Body of pancreas (tissue), 4 donors: ENCODE measurements at regions not wholly inside any gene's neighbourhood (a gene's known extent, or its start where the extent isn't known, plus 50 kb on each side); places are given as distances from the start of the nearest gene placed in this dataset.

Experiments
- POLR2A ChIP-seq, 3 donors: fragments of 450-650 bp; IDR thresholded peaks; one replicate each; pipeline ENCODE4 v1.6.1; 2016; ENCODE audit warnings: antibody characterized with exemption in 3 of 3, mild to moderate bottlenecking in 2 of 3
- TF ChIP-seq, protein P1 (sequence below), 7 experiments: fragments of 450-650 bp in 4 of 7; fragments of 200-600 bp in 3 of 7; sonication (generic) in 3 of 7; IDR thresholded peaks; one replicate each; pipeline ENCODE4 v1.5.1; 2016 to 2019; ENCODE audit warnings: antibody characterized with exemption in 7 of 7

DNA sequence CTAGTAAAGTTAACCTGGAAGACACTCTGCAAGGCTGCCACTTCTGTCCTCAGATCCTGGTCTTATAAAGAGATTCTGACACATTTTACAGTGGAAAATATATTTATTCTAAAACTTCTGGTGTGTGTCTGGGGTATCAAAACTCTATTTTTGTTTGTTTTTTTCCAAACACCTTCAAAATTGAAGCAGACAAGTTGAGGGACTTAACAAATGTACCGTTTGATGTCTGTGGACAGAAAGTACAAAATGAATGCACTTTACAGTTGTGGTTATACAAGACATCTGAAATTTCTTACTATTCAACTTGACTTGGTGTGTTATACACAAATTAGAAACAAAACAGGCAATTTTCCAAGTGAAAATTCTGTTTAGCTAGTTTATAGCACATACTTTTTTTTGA is 823.2 kb upstream of the SALL3 start:
- TF ChIP-seq, protein P1, sequence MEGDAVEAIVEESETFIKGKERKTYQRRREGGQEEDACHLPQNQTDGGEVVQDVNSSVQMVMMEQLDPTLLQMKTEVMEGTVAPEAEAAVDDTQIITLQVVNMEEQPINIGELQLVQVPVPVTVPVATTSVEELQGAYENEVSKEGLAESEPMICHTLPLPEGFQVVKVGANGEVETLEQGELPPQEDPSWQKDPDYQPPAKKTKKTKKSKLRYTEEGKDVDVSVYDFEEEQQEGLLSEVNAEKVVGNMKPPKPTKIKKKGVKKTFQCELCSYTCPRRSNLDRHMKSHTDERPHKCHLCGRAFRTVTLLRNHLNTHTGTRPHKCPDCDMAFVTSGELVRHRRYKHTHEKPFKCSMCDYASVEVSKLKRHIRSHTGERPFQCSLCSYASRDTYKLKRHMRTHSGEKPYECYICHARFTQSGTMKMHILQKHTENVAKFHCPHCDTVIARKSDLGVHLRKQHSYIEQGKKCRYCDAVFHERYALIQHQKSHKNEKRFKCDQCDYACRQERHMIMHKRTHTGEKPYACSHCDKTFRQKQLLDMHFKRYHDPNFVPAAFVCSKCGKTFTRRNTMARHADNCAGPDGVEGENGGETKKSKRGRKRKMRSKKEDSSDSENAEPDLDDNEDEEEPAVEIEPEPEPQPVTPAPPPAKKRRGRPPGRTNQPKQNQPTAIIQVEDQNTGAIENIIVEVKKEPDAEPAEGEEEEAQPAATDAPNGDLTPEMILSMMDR (IDR thresholded peaks at IDR 0.05): no peak
- no peak for TF ChIP-seq POLR2A (IDR thresholded peaks at IDR 0.05)
